DND-41 (cell line): ENCODE measurements at regions not wholly inside any gene's neighbourhood (a gene's known extent, or its start where the extent isn't known, plus 50 kb on each side); places are given as distances from the start of the nearest gene placed in this dataset.

Source experiments
- EZH2 ChIP-seq: IDR thresholded peaks from 3 replicates; pipeline ENCODE4 v1.6.1; 2012; ENCODE audit warnings: borderline replicate concordance, low read depth, mild to moderate bottlenecking, moderate library complexity, low read length, inconsistent platforms; ENCODE audit not compliant: severe bottlenecking
- TF ChIP-seq, protein P1 (sequence below): IDR thresholded peaks from 2 replicates; pipeline ENCODE4 v1.5.1; 2012; ENCODE audit warnings: borderline replicate concordance, low read length, moderate library complexity, mild to moderate bottlenecking; ENCODE audit not compliant: poor library complexity, severe bottlenecking; ENCODE audit errors: extremely low read depth

DNA sequence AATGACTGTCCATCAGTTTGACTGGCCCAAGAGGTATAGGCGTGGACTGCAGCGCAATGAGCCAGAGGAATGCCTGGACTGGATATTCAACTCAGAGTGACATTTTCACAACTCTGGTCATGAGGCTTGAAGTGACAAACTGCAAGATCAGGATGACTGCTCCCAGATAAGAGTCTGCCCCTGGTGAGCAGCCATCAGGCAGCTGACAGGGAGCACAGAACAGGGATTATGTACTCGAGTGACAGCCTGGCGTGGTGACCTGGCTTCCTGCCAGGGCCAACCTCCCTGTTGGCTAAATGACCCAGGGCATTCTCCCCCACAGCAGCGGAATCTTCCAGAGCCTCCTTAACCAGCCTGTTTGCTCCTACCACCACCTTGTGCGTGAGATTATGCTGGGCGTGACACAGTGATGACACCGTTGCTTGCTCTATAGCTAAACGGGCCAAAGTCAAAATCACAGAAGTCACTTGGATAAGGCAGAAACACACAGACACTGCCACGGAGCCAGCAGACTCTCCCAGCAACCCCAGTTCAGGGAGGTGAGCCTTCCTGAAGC lies 209.1 kb upstream of the JARID2 start:
- TF ChIP-seq, protein P1, sequence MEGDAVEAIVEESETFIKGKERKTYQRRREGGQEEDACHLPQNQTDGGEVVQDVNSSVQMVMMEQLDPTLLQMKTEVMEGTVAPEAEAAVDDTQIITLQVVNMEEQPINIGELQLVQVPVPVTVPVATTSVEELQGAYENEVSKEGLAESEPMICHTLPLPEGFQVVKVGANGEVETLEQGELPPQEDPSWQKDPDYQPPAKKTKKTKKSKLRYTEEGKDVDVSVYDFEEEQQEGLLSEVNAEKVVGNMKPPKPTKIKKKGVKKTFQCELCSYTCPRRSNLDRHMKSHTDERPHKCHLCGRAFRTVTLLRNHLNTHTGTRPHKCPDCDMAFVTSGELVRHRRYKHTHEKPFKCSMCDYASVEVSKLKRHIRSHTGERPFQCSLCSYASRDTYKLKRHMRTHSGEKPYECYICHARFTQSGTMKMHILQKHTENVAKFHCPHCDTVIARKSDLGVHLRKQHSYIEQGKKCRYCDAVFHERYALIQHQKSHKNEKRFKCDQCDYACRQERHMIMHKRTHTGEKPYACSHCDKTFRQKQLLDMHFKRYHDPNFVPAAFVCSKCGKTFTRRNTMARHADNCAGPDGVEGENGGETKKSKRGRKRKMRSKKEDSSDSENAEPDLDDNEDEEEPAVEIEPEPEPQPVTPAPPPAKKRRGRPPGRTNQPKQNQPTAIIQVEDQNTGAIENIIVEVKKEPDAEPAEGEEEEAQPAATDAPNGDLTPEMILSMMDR: no peak
- no peak for TF ChIP-seq EZH2
